ENCODE measurements at regions not wholly inside any gene's neighbourhood (a gene's known extent, or its start where the extent isn't known, plus 50 kb on each side); places are given as distances from the start of the nearest gene placed in this dataset.
A peak's percentile ranks its signal among the peaks of the same experiment; 100 is the strongest.

DNA sequence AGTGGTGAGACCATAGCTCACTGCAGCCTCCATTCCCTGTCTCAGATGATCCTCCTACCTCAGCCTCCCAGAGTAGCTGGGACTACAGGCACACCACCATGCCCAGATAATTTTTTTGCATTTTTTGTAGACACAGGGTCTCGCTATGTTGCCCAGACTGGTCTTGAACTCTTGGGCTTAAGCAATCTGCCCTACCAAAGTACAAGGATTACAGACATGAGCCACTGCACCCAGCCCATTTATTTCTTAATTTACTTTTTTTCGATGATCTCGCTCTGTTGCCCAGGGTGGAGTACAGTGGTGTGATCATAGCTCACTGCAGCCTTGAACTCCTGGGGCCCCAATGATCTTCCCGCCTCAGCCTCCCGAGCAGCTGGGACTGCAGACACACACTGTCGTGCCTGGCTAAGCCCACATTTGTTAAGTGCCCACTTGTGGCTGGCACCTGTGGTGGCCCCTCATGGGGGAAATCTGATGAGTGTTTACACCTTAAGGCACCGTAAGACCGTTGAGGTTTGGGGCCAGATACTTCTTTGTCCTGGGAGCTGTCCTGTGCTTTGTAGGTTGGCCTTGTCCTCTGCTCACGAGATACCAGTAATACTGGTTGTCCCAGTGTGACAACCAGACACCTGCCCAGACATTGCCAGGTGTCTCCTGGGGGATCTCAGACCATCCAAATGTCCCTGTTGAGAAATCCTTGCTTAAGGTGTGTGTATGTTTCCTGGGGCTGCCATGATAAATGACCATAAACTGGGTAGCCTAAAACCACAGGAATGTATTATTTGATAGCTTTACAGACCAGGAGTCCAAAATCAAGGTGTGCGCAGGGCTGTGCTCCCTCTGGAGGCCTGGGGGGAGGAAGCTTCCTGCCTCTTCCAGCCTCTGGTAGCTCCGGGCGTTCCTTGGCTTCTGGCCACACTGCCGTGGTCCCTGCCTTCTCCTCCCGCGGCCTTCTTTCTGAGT, 141.4 kb upstream of the GSE1 start:
- no peak overlapping the region for H3K9ac ChIP-seq (ENCODE audit: low read depth, low read length, poor library complexity, severe bottlenecking)
- H3K4me2 ChIP-seq (ENCODE audit: low read depth, low read length, poor library complexity, severe bottlenecking), result peak overlapping the region; percentile 53
- no peaks in the 10 kb centered on the region for H3F3A ChIP-seq (ENCODE audit: low read depth)
- no peaks in the 10 kb centered on the region for H3K36me3 ChIP-seq (ENCODE audit: insufficient read depth, low read length)
- peaks cover 39% of the 10 kb centered on the region; the same call in 1 of the 2 replicates for H3K79me2 ChIP-seq (ENCODE audit: insufficient read depth, low read length)
- no peak overlapping the region for H2AFZ ChIP-seq (ENCODE audit: low read length)
- peaks cover 71% of the 10 kb centered on the region for H3K4me1 ChIP-seq (ENCODE audit: insufficient read depth, low read length, poor library complexity, severe bottlenecking)
- TF ChIP-seq, protein P1, sequence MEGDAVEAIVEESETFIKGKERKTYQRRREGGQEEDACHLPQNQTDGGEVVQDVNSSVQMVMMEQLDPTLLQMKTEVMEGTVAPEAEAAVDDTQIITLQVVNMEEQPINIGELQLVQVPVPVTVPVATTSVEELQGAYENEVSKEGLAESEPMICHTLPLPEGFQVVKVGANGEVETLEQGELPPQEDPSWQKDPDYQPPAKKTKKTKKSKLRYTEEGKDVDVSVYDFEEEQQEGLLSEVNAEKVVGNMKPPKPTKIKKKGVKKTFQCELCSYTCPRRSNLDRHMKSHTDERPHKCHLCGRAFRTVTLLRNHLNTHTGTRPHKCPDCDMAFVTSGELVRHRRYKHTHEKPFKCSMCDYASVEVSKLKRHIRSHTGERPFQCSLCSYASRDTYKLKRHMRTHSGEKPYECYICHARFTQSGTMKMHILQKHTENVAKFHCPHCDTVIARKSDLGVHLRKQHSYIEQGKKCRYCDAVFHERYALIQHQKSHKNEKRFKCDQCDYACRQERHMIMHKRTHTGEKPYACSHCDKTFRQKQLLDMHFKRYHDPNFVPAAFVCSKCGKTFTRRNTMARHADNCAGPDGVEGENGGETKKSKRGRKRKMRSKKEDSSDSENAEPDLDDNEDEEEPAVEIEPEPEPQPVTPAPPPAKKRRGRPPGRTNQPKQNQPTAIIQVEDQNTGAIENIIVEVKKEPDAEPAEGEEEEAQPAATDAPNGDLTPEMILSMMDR (conservative IDR thresholded peaks at IDR 0.05; ENCODE audit: low read length), result no peak
- TF ChIP-seq EZH2phosphoT487 (IDR thresholded peaks at IDR 0.05; ENCODE audit: borderline replicate concordance), result no peak
- H3K4me3 ChIP-seq (ENCODE audit: low read length, poor library complexity, severe bottlenecking), result no peak overlapping the region
- H4K20me1 ChIP-seq (ENCODE audit: insufficient read depth, low read length, poor library complexity, severe bottlenecking), result no peaks in the 10 kb centered on the region
- no peaks in the 10 kb centered on the region for H3K9me3 ChIP-seq (ENCODE audit: insufficient read depth, low read depth, low read length)
- no peaks in the 10 kb centered on the region for H3K9me2 ChIP-seq (replicated peaks; ENCODE audit: low read depth, low read length)
- no peaks in the 10 kb centered on the region for H3K27me3 ChIP-seq (ENCODE audit: insufficient read depth, low read length, poor library complexity, severe bottlenecking)

DNA sequence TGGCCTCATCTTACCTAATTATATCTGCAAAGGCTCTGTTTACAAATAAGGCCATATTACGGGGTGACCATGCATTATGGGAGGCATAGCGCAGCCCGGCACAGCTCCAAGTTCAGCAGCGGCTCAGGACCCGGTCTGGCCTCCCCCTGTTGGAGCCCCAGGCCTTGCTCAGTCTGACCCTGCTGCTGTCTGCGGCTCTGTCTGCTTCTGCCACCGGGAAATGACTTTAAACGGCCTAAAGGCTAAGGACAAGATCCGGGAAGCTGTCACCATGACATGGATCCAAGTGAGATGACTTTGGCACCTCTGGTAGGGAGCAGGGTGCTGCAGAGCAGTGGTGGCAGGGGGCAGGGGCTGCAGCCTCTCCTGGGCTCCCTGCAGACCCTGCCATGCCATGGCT, 140.6 kb upstream of the GSE1 start:
- TF ChIP-seq EZH2phosphoT487 (IDR thresholded peaks at IDR 0.05; ENCODE audit: borderline replicate concordance), result no peak
- TF ChIP-seq, protein P1 (conservative IDR thresholded peaks at IDR 0.05; ENCODE audit: low read length), result no peak
- Histone ChIP-seq H3K4me3 (ENCODE audit: low read length, poor library complexity, severe bottlenecking) (no peak overlapping the region), H3K79me2 (ENCODE audit: insufficient read depth, low read length) (peaks cover 33% of the 10 kb centered on the region; the same call in 1 of the 2 replicates), H3F3A (ENCODE audit: low read depth) (no peaks in the 10 kb centered on the region), H2AFZ (ENCODE audit: low read length) (no peak overlapping the region), H3K9ac (ENCODE audit: low read depth, low read length, poor library complexity, severe bottlenecking) (peak overlapping the region; percentile 18), H3K9me2 (replicated peaks; ENCODE audit: low read depth, low read length) (no peaks in the 10 kb centered on the region), H3K36me3 (ENCODE audit: insufficient read depth, low read length) (no peaks in the 10 kb centered on the region), H3K9me3 (ENCODE audit: insufficient read depth, low read depth, low read length) (no peaks in the 10 kb centered on the region), H3K27me3 (ENCODE audit: insufficient read depth, low read length, poor library complexity, severe bottlenecking) (no peaks in the 10 kb centered on the region), H4K20me1 (ENCODE audit: insufficient read depth, low read length, poor library complexity, severe bottlenecking) (no peaks in the 10 kb centered on the region), H3K4me2 (ENCODE audit: low read depth, low read length, poor library complexity, severe bottlenecking) (no peak overlapping the region), H3K4me1 (ENCODE audit: insufficient read depth, low read length, poor library complexity, severe bottlenecking) (peaks cover 65% of the 10 kb centered on the region)

DNA sequence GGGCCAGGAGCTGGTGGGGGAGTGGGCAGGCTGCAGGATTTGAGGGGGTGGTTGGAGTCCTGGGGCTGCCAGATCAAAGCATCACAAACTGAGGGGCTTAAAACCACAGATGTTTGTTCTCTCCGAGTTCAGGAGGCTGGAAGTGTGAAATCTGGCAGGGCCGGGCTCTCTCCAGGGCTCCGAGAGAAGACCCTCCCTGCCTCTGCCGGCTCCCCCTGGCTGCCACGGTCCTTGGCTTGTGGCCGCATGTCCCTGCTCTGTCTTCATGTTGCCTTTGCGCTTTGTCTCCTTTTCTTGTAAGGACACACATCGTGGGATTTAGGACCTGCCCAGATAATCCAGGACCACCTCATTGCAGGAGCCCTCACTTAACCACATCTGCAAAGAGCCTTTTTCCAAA, 139.8 kb upstream of the GSE1 start:
- Histone ChIP-seq H3K27me3 (ENCODE audit: insufficient read depth, low read length, poor library complexity, severe bottlenecking) (no peaks in the 10 kb centered on the region), H3K4me2 (ENCODE audit: low read depth, low read length, poor library complexity, severe bottlenecking) (no peak overlapping the region), H2AFZ (ENCODE audit: low read length) (no peak overlapping the region), H3K9ac (ENCODE audit: low read depth, low read length, poor library complexity, severe bottlenecking) (peak overlapping the region; percentile 18), H3K9me2 (replicated peaks; ENCODE audit: low read depth, low read length) (no peaks in the 10 kb centered on the region), H4K20me1 (ENCODE audit: insufficient read depth, low read length, poor library complexity, severe bottlenecking) (no peaks in the 10 kb centered on the region), H3K9me3 (ENCODE audit: insufficient read depth, low read depth, low read length) (no peaks in the 10 kb centered on the region), H3K4me1 (ENCODE audit: insufficient read depth, low read length, poor library complexity, severe bottlenecking) (peaks cover 59% of the 10 kb centered on the region), H3K79me2 (ENCODE audit: insufficient read depth, low read length) (peaks cover 30% of the 10 kb centered on the region; the same call in 1 of the 2 replicates), H3K36me3 (ENCODE audit: insufficient read depth, low read length) (no peaks in the 10 kb centered on the region), H3K4me3 (ENCODE audit: low read length, poor library complexity, severe bottlenecking) (no peak overlapping the region), H3F3A (ENCODE audit: low read depth) (no peaks in the 10 kb centered on the region)
- TF ChIP-seq EZH2phosphoT487 (IDR thresholded peaks at IDR 0.05; ENCODE audit: borderline replicate concordance), result no peak
- TF ChIP-seq, protein P1 (conservative IDR thresholded peaks at IDR 0.05; ENCODE audit: low read length), result no peak

Data from Loucy (cell line).